K562 (cell line): ENCODE measurements at regions not wholly inside any gene's neighbourhood (a gene's known extent, or its start where the extent isn't known, plus 50 kb on each side); places are given as distances from the start of the nearest gene placed in this dataset.

ENCODE experiments used
- ATAC-seq: fragments of 200-7000 bp; cut with Tn5 transposase; 3 replicates; pipeline ENCODE4 v1.9.1; 2020; ENCODE audit warnings: moderate library complexity
- BruUV-seq: library from RNA; stranded (reverse); fragments of 400-500 nt; replicated peaks from 2 replicates; lab custom pipeline; 2021; lab: Mats Ljungman, UMichigan
- CTCF ChIA-PET: fragments of 300-600 bp; formaldehyde crosslinking; extraction: SDS; loops from one replicate; lab custom pipeline; 2021; ENCODE audit warnings: low intra/inter-chr PET ratio; lab: Yijun Ruan, JAX
- POLR2A ChIA-PET: fragments of 300-600, 350-650 bp; sonication (Branson Sonifier 250); formaldehyde crosslinking; extraction: SDS; loops from one replicate; lab custom pipeline; 2021; ENCODE audit warnings: antibody characterized with exemption, inconsistent platforms; lab: Yijun Ruan, JAX
- DNase-seq, 4 experiments: peaks; one replicate each; pipeline versions ENCODE4 v3.0.0 to v3.0.0-alpha.2; 2011 to 2018; ENCODE audit warnings: low spot score in 3 of 4, mixed read lengths in 3 of 4; ENCODE audit errors: extremely low read depth in 1 of 4
- FAIRE-seq: peaks from 2 replicates; lab custom pipeline; 2011; peaks lifted over from hg19 to GRCh38; lab: Jason Lieb, UNC
- H2AFZ ChIP-seq: 2 replicates; pipeline ENCODE4 v1.6.0; 2011; ENCODE audit warnings: low read depth, low read length, control low read depth, inconsistent platforms
- H3K27ac ChIP-seq: fragments of 200-600 bp; 3 replicates; pipeline ENCODE4 v1.8.0; 2011; ENCODE audit warnings: low read depth, mild to moderate bottlenecking, control low read depth, inconsistent platforms, low read length, moderate library complexity, mixed read lengths; ENCODE audit errors: extremely low read depth
- H3K27me3 ChIP-seq, 2 experiments: fragments of 300-600 bp in 1 of 2; 2 replicates in 1 of 2; 3 replicates in 1 of 2; pipeline versions ENCODE4 v1.6.0 to v1.8.0; 2011; ENCODE audit warnings: inconsistent platforms in 2 of 2, low read length in 2 of 2, mild to moderate bottlenecking in 1 of 2, mixed read lengths in 1 of 2, moderate library complexity in 1 of 2; ENCODE audit not compliant: control insufficient read depth in 2 of 2, insufficient read depth in 2 of 2
- H3K36me3 ChIP-seq: fragments of 300-600 bp; 3 replicates; pipeline ENCODE4 v1.8.0; 2011; ENCODE audit warnings: mild to moderate bottlenecking, low read length, inconsistent platforms; ENCODE audit not compliant: control insufficient read depth, insufficient read depth
- H3K4me1 ChIP-seq, 2 experiments: fragments of 200-600 bp in 1 of 2; replicated peaks in 1 of 2; 2 replicates in 1 of 2; 3 replicates in 1 of 2; pipeline versions ENCODE4 v1.5.1 to v1.8.0; 2011; ENCODE audit warnings: inconsistent platforms in 2 of 2, low read length in 2 of 2, mild to moderate bottlenecking in 1 of 2, mixed read lengths in 1 of 2, moderate library complexity in 1 of 2; ENCODE audit not compliant: control insufficient read depth in 2 of 2, insufficient read depth in 2 of 2
- H3K4me2 ChIP-seq: 2 replicates; pipeline ENCODE4 v1.6.1; 2011; ENCODE audit warnings: low read length, control low read depth, inconsistent platforms, mixed read lengths; ENCODE audit not compliant: insufficient read depth
- H3K4me3 ChIP-seq: fragments of 200-600 bp; sonication (generic), shearing (Covaris generic); 2 replicates; pipeline ENCODE4 v1.5.1; 2016; ENCODE audit warnings: control low read depth, inconsistent platforms
- H3K79me2 ChIP-seq: fragments of 200-600 bp; 3 replicates; pipeline ENCODE4 v1.8.0; 2011; ENCODE audit warnings: low read length, inconsistent platforms; ENCODE audit not compliant: control insufficient read depth, insufficient read depth
- H3K9ac ChIP-seq, 2 experiments: 2 replicates each; pipeline versions ENCODE4 v1.6.0 to v1.6.1; 2011; ENCODE audit warnings: low read depth in 2 of 2, low read length in 2 of 2, control low read depth in 1 of 2, inconsistent platforms in 1 of 2, mild to moderate bottlenecking in 1 of 2, mixed read lengths in 1 of 2; ENCODE audit not compliant: insufficient read depth in 1 of 2
- H3K9me1 ChIP-seq: one replicate; pipeline ENCODE4 v1.6.0; 2011; ENCODE audit warnings: inconsistent platforms, mild to moderate bottlenecking, low read length, moderate library complexity; ENCODE audit not compliant: control insufficient read depth, insufficient read depth
- H3K9me3 ChIP-seq: replicated peaks from 2 replicates; pipeline ENCODE4 v1.5.1; 2011; ENCODE audit warnings: low read depth, low read length, inconsistent platforms; ENCODE audit not compliant: control insufficient read depth, insufficient read depth
- H4K20me1 ChIP-seq: replicated peaks from 2 replicates; pipeline ENCODE4 v1.6.1; 2011; ENCODE audit warnings: low read length, inconsistent platforms, mixed read lengths; ENCODE audit not compliant: control insufficient read depth, insufficient read depth
- ASH1L ChIP-seq: fragments of 450-650 bp; IDR thresholded peaks from 2 replicates; pipeline ENCODE4 v1.6.1; 2018; ENCODE audit warnings: borderline replicate concordance, mild to moderate bottlenecking, low read depth; ENCODE audit not compliant: partially characterized antibody
- FOXM1 ChIP-seq, 2 experiments: fragments of 450-650 bp in 1 of 2; sonication (generic) in 1 of 2; formaldehyde crosslinking in 1 of 2; IDR thresholded peaks; 2 replicates each; pipeline versions ENCODE4 v1.6.1 to v1.9.0; 2017 to 2022; ENCODE audit warnings: low read depth in 2 of 2, mild to moderate bottlenecking in 2 of 2, missing genetic modification reagents in 1 of 2, moderate library complexity in 1 of 2
- NFXL1 ChIP-seq: fragments of 450-650 bp; formaldehyde crosslinking; IDR thresholded peaks from 2 replicates; pipeline ENCODE4 v1.4.0; 2021; ENCODE audit warnings: mild to moderate bottlenecking
- POLR2AphosphoS5 ChIP-seq: IDR thresholded peaks from 2 replicates; pipeline ENCODE4 v1.6.1; 2011; ENCODE audit warnings: mild to moderate bottlenecking, low read depth, low read length, moderate library complexity; ENCODE audit not compliant: control insufficient read depth, insufficient read depth
- ZFP30 ChIP-seq: fragments of 250-450 bp; sonication (Bioruptor Pico); IDR thresholded peaks from 2 replicates; pipeline ENCODE4 v1.8.0; 2022; ENCODE audit warnings: moderate library complexity, mild to moderate bottlenecking, inconsistent platforms, borderline replicate concordance
- ZNF695 ChIP-seq: fragments of 450-650 bp; formaldehyde crosslinking; IDR thresholded peaks from 2 replicates; pipeline ENCODE4 v1.4.0; 2020; ENCODE audit warnings: mild to moderate bottlenecking, moderate library complexity
- WGBS: fragments of 100-300 bp; shearing (Covaris generic); methylation state at CpG from one replicate; pipeline ENCODE4 v1.1.6; 2016; ENCODE audit warnings: low coverage, mixed read lengths; ENCODE audit not compliant: insufficient coverage; ENCODE audit errors: missing lambda C conversion rate; 5-methylcytosine and 5-hydroxymethylcytosine counted together
- in situ Hi-C: fragments of 300-500 bp; cut with MboI; formaldehyde crosslinking; loops from 4 replicates; pipeline ENCODE4 v1.15.0; 2018; ENCODE audit warnings: inconsistent platforms, mixed read lengths
- intact Hi-C: fragments of 100-400 bp; cut with micrococcal nuclease; formaldehyde crosslinking; loops from 2 replicates; pipeline ENCODE4 v1.14.2; 2022
- TF ChIP-seq, protein P1 (sequence below): fragments of 200-600 bp; sonication (generic); IDR thresholded peaks from one replicate; pipeline ENCODE4 v1.6.1; 2012; ENCODE audit warnings: mild to moderate bottlenecking, low read depth, low read length, inconsistent platforms
- TF ChIP-seq, protein P2 (sequence below): fragments of 450-650 bp; IDR thresholded peaks from 2 replicates; pipeline ENCODE4 v1.6.1; 2016; ENCODE audit warnings: antibody characterized with exemption

DNA sequence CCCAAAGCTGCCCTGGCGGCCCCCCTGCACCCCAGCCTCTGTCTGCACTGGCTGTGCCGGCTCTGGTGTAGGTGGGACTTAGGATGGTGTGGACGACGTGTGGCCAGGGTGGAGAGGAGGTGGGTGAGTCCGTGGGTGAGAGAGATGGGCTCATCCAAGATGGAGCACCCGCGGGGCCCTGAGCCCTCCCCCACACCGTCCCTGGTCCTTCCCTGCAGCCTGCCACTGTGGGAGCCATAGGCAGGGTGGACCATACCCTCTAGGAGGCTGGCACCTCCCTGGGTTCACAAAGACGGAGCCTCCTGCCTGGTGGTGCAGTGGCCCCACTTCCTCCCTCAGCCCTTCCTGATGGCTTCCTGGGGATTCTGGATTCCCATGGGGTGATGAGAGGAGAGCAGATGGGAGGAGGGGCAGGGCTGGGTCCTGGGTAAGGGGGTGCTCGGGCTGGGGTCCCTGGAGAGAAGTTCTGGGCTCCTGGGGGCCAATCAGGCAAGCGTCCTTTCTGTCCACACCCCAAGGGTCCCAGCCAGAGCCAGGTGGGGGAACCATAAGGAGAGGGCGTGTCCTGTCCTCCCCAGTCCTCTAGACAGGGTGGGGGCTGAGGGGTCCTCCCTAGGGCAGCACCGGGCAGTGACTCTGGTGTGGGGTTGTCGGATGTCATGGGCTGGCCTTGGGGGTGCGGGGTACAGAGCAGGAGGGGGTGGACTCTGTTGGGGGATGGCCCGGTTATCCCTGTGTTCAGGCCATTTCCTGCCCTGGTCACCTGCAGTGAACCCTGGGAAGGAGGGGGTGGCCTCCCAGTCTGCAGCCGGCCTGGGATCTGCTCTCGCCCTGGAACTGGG lies 384.8 kb downstream of the TMEM121 start:
- ATAC-seq (no peak), FAIRE-seq (no peak), DNase-seq (no peak)
- no TSS peak for BruUV-seq
- no peaks in the 10 kb centered on the region for H4K20me1 ChIP-seq
- ChIA-PET CTCF (no interaction called here), POLR2A (no interaction called here)
- H3K4me1 ChIP-seq, result no peaks in the 10 kb centered on the region
- H3K9me3 ChIP-seq, result no peaks in the 10 kb centered on the region
- H3K9me1 ChIP-seq, result no peaks in the 10 kb centered on the region
- no peaks in the 10 kb centered on the region for H3K79me2 ChIP-seq
- intact Hi-C loops, result no loop called here
- H3K27ac ChIP-seq, result no peak overlapping the region
- WGBS, result no CpG with 5 or more reads among the region's 18 CpGs
- no peaks in the 10 kb centered on the region for H3K36me3 ChIP-seq
- no peaks in the 10 kb centered on the region for H3K27me3 ChIP-seq
- in situ Hi-C loops, result no loop called here
- H3K4me3 ChIP-seq, result no peak overlapping the region
- no peak overlapping the region for H3K9ac ChIP-seq
- H2AFZ ChIP-seq, result no peak overlapping the region
- H3K4me2 ChIP-seq, result no peak overlapping the region
- no peak for TF ChIP-seq ZNF695 (CRISPR knock-in tag)
- TF ChIP-seq NFXL1 (CRISPR knock-in tag), result no peak
- TF ChIP-seq ASH1L, result no peak
- no peak for TF ChIP-seq ZFP30 (CRISPR knock-in tag)
- TF ChIP-seq POLR2AphosphoS5, result no peak
- TF ChIP-seq, protein P1, sequence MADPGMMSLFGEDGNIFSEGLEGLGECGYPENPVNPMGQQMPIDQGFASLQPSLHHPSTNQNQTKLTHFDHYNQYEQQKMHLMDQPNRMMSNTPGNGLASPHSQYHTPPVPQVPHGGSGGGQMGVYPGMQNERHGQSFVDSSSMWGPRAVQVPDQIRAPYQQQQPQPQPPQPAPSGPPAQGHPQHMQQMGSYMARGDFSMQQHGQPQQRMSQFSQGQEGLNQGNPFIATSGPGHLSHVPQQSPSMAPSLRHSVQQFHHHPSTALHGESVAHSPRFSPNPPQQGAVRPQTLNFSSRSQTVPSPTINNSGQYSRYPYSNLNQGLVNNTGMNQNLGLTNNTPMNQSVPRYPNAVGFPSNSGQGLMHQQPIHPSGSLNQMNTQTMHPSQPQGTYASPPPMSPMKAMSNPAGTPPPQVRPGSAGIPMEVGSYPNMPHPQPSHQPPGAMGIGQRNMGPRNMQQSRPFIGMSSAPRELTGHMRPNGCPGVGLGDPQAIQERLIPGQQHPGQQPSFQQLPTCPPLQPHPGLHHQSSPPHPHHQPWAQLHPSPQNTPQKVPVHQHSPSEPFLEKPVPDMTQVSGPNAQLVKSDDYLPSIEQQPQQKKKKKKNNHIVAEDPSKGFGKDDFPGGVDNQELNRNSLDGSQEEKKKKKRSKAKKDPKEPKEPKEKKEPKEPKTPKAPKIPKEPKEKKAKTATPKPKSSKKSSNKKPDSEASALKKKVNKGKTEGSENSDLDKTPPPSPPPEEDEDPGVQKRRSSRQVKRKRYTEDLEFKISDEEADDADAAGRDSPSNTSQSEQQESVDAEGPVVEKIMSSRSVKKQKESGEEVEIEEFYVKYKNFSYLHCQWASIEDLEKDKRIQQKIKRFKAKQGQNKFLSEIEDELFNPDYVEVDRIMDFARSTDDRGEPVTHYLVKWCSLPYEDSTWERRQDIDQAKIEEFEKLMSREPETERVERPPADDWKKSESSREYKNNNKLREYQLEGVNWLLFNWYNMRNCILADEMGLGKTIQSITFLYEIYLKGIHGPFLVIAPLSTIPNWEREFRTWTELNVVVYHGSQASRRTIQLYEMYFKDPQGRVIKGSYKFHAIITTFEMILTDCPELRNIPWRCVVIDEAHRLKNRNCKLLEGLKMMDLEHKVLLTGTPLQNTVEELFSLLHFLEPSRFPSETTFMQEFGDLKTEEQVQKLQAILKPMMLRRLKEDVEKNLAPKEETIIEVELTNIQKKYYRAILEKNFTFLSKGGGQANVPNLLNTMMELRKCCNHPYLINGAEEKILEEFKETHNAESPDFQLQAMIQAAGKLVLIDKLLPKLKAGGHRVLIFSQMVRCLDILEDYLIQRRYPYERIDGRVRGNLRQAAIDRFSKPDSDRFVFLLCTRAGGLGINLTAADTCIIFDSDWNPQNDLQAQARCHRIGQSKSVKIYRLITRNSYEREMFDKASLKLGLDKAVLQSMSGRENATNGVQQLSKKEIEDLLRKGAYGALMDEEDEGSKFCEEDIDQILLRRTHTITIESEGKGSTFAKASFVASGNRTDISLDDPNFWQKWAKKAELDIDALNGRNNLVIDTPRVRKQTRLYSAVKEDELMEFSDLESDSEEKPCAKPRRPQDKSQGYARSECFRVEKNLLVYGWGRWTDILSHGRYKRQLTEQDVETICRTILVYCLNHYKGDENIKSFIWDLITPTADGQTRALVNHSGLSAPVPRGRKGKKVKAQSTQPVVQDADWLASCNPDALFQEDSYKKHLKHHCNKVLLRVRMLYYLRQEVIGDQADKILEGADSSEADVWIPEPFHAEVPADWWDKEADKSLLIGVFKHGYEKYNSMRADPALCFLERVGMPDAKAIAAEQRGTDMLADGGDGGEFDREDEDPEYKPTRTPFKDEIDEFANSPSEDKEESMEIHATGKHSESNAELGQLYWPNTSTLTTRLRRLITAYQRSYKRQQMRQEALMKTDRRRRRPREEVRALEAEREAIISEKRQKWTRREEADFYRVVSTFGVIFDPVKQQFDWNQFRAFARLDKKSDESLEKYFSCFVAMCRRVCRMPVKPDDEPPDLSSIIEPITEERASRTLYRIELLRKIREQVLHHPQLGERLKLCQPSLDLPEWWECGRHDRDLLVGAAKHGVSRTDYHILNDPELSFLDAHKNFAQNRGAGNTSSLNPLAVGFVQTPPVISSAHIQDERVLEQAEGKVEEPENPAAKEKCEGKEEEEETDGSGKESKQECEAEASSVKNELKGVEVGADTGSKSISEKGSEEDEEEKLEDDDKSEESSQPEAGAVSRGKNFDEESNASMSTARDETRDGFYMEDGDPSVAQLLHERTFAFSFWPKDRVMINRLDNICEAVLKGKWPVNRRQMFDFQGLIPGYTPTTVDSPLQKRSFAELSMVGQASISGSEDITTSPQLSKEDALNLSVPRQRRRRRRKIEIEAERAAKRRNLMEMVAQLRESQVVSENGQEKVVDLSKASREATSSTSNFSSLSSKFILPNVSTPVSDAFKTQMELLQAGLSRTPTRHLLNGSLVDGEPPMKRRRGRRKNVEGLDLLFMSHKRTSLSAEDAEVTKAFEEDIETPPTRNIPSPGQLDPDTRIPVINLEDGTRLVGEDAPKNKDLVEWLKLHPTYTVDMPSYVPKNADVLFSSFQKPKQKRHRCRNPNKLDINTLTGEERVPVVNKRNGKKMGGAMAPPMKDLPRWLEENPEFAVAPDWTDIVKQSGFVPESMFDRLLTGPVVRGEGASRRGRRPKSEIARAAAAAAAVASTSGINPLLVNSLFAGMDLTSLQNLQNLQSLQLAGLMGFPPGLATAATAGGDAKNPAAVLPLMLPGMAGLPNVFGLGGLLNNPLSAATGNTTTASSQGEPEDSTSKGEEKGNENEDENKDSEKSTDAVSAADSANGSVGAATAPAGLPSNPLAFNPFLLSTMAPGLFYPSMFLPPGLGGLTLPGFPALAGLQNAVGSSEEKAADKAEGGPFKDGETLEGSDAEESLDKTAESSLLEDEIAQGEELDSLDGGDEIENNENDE, result no peak
- TF ChIP-seq FOXM1 (IDR thresholded peaks at IDR 0.05; ENCODE audit: low read depth), result no peak
- TF ChIP-seq FOXM1 (CRISPR knock-in tag; IDR thresholded peaks at IDR 0.05; ENCODE audit: low read depth), result no peak
- TF ChIP-seq, protein P2, sequence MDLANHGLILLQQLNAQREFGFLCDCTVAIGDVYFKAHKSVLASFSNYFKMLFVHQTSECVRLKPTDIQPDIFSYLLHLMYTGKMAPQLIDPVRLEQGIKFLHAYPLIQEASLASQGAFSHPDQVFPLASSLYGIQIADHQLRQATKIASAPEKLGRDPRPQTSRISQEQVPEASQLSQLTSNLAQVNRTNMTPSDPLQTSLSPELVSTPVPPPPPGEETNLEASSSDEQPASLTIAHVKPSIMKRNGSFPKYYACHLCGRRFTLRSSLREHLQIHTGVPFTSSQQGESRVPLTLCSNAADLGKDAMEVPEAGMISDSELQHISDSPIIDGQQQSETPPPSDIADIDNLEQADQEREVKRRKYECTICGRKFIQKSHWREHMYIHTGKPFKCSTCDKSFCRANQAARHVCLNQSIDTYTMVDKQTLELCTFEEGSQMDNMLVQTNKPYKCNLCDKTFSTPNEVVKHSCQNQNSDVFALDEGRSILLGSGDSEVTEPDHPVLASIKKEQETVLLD, result no peak
